GM12801 (cell line): ENCODE measurements at regions not wholly inside any gene's neighbourhood (a gene's known extent, or its start where the extent isn't known, plus 50 kb on each side); places are given as distances from the start of the nearest gene placed in this dataset.

Source experiments
- CTCF ChIP-seq: IDR thresholded peaks from one replicate; pipeline ENCODE4 v1.5.1; 2011; ENCODE audit warnings: control low read depth; ENCODE audit not compliant: insufficient read length; ENCODE audit errors: extremely low read depth

- no peak for TF ChIP-seq CTCF
Observed at GRCh38 chr16:85535352-85536072, 77.6 kb upstream of the GSE1 start.

GRCh38 chr16:85536073-85536410, 77.1 kb upstream of the GSE1 start:
- no peak for TF ChIP-seq CTCF

- TF ChIP-seq CTCF: no peak
Observed at GRCh38 chr16:85536411-85537330, 76.5 kb upstream of the GSE1 start.

- no peak for TF ChIP-seq CTCF
Observed at GRCh38 chr16:85537331-85537788, 75.8 kb upstream of the GSE1 start.

- TF ChIP-seq CTCF: no peak
Observed at GRCh38 chr16:85537795-85538401, 75.2 kb upstream of the GSE1 start.

GRCh38 chr16:85539084-85539483, 74.0 kb upstream of the GSE1 start:
- no peak for TF ChIP-seq CTCF

GRCh38 chr16:85539629-85540291, 73.4 kb upstream of the GSE1 start:
- TF ChIP-seq CTCF: no peak
